ENCODE measurements at regions not wholly inside any gene's neighbourhood (a gene's known extent, or its start where the extent isn't known, plus 50 kb on each side); places are given as distances from the start of the nearest gene placed in this dataset.

DNA sequence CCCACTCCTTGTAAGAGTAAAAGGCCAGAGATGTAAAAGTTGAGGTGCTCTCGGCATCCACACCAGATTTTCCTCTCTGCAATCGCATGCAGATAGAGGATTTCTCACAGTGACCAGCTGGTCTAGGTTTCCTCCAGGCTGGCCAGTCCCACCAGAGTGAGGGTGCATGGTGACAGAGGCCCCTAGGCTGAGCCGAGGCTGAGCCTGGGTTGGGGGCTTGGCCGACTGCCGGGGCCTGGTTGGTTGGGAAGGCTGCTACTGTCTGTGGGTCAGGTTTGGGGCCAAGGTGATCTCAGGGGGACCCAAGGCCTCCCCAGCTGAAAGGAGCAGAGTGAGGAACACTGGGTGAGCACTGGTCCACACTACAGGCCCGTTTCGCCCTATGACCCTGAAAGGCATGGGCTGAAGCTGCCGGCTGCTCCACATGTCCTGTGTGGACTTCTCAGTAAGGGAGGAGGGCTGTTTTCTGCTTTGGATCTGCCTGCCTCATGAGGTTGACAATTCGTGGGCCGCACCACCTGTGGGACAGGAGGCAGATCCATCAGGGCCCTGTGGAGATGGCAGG is 400.8 kb upstream of the IRX4 start:
- no peak for DNase-seq

DNA sequence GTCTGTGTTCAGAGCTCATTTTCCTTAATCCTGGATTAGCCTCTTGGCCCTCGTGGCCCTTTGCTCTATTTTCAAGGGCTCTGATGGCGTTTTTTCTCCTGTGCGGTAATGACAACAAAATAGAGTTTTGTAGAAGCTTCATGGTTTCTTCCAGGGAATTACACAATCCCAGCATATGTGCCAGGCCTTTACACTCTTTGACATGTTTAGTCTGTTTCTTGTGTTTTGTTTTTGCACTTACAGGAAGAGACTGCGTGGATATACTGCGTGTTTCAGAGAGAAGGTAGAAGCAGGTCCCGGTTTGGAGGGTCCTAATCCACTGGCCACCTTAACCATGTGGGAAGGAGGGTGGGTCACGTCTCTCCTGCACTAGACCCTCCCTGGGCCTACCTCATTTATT is 400.2 kb upstream of the IRX4 start:
- DNase-seq: no peak

DNA sequence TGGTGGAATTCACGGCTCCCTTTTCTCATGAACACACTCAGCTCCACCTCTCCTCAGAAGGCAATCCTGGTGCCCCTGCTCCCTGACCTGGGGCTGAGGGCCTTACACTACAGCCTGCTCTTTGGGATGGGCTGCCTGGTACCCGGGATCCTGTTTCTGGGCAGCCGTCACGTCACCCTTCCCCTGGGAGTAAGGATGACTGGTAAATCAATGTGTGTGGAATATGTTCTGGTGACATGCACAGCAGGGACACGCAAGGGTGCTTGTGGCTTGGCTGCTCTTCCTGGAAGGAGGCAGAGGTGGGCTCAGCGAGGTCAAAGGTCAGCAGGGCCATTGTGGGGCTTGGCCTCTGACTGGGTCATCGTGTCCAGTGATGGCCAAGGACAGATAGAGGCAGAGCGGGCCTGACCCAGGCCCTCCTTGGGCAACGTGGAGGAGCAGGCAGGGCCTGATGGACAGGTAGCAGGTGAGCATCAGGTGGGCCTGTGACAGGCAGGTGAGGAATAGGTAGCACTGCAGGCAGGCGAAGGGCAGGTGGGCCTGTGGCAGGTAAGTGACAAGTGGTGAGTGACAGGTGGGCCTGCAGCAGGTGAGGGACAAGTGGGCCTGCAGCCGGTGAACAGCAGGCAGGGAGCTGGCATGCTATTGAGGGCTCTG is 399.4 kb upstream of the IRX4 start:
- no peak for DNase-seq

DNA sequence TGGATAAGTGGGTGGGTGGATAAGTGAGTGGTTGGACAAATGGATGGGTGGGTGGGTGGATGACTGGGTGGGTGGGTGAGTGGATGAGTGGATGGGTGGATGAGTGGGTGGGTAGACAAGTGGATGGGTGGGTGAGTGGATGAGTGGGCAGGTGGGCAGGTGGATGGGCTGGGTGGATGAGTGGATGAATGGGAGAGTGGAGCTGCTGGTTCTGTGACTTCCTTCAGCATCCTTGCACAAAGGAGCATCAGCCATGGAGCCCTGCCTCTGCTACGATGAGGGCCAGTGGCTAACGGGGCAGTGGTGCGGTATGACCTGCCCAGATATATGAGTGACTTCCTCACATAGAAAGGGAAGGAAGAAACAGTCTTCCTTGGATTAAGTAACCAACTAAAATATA is 398.7 kb upstream of the IRX4 start:
- no peak for DNase-seq

DNA sequence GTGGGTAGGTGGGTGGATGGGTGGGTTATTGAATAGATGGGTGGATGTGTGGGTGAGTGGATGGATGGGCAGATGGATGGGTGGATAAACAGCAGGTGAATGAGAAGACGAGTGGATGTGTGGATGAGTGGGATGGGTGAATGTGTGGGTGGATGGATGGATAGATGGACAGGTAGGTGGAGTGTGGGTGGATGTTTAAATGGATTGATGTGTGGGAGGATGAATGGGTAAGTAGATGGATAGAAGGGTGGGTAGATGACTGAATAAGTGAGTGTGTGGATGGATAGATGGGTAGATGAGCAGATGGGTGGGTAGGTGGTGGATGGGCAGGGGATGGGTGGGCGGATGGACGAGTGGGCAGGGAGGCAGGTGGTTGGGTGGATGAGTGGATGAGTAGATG is 397.6 kb upstream of the IRX4 start:
- DNase-seq: no peak

DNA sequence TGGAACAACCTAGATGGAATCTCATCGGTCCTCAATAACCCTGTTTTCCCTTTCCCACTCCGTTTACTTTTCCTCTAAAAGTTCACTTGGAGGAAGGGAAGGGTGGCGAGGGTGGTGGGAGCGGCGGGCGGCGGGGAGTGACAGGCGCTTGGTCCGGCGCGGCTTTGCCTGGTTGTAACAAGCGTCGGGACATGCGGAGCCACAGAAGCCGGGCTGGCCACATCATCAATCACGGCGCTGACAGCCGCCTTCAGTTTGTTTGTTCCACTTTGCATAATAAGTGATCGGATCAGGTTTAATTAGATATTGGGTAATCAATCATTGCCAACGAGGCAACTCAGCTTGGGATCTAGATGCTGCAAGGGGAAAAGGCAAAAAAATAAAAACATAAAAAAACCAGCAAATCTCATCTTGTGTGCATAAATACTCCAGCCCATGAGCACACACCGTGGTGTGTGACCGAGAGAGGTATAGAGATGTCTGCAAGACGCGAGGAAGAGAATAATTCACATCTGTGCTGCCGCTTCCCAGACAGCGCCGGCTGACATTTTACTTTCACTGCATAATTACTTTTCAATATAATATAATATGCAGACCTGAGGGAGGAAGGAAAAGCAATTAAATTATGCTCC is 396.2 kb upstream of the IRX4 start:
- no peak for DNase-seq

DNA sequence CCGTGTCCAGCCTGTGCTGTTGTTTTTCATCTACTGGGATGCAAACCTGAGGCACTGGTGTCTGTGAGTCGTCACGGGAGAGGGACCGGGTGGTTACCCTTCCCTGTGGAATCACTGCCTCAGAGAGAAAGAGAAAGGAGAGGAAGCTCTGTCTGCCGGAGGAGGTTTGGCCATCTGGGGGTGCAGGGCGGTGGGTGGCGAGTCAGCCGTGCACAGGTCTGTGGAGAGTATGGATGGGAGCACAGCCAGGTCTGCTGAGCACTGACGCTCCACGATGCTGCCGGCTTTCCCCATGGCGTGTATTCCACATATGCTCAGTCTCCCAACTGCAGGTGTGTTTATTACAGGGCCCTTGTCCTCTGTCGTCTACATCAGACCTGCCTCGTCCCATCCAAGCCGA is 395.2 kb upstream of the IRX4 start:
- DNase-seq: no peak

DNA sequence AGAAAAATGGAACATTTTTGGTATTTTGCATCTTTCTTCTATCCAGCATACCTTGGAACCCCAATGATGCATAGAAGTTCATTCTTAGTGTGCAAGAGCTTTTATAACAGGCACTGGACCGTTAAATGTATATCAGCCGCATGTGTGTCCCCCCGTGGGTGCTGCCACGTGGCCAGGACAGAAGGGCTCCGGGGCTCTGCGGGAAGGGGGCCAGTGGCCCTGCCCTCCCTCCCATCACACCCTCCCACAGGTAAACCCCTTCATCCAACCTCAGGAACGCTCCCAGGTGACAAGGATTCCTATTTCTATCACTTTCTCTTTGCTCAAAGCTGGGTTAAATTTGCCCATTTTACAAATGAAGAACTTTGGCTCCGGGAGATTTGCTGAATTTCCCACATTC is 393.4 kb upstream of the IRX4 start:
- no peak for DNase-seq

DNA sequence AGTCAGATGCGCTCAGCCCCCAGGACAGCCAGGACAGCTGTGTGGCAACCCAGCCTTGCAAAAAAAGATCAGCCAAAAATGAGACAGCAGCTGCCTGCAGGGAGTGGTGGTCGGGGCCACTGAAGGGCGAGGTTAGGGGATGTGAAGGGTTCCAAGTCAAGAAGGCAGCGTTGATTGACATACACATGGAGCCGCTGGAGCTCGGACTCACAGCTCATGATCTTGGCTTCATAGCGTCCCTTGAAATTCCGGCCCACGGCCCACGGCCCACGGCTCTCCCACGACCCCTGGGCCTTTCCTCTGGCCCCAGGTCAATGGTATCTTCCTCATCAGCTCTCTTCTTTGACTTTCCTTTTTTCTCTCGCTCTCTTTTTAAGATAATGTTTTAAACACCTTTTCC is 390.0 kb upstream of the IRX4 start:
- no peak for DNase-seq

DNA sequence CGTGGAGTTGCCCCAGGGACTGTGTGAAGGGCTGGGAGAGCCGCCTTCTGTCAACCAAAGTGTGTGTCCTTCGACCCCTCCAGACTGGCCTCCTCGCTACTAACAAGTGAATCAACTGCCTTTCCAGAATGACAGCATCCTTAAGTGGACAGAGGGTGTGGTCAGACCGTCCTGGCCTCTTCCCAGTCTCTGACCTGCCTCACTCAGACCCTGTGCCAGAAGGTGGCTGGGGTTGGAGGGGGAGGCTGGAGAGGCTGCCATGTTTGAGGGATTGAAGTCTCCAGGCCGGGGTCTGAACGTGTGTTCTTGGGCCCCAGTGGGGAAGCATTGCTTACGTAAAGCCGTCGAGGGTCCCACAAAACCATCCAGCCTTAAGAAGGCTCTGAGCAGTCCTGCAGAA is 389.3 kb upstream of the IRX4 start:
- DNase-seq: no peak

DNA sequence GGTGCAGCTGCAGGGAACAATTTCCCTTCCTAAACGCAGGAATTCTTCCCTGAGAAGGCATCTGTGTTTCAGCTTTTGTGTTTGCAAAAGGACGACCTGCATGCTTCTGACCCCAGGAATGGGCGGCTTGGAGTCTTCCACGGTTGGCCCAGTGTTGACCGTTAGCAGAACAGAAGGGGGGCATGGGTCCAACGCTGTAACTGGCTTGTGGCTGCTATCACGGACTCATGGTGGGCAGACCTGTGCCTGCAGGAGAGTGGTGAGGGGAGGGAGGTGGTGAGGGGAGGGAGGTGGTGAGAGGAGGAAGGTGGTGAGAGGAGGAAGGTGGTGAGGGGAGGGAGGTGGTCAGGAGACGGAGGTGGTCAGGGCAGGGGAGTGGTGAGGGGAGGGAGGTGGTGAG is 388.6 kb upstream of the IRX4 start:
- DNase-seq: no peak

DNA sequence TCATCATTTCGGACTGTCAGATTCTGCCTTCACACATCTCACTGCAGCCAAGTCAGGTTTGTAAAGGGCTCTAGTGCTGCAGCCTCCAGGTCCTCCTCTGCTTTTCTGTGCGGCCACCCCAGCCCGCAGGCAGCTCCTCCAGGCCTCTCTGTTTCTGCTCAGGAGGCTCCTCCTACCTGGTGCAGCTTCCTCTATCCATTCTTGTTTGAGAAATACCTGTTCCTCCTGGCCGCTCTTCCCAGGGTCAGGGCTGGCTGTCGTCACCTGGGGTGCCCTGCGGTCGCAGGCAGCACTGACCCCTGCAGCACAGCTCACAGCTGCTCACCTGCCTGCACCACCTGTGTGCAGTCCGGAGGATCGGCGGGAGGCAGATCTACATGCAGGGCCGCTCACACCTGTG is 387.7 kb upstream of the IRX4 start:
- DNase-seq: no peak

DNA sequence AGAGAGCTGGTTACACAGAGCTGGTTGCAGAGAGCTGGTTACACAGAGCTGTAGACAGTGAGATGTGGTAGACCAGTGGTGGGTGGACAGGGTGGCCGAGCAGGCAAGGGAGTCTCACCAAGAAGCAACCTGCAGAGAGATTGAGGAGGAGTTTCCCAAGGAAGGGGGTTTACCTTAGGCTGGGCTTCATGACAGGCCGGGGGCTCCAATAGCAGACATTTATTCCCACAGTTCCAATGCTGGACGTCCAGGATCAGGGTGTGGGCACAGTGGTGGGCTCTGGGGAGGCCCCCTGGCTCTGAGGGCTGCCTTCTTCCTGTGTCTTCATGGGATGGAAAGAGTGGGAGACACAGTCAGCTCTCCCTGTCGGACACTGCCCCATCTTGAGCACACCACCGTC is 386.9 kb upstream of the IRX4 start:
- DNase-seq: no peak

DNA sequence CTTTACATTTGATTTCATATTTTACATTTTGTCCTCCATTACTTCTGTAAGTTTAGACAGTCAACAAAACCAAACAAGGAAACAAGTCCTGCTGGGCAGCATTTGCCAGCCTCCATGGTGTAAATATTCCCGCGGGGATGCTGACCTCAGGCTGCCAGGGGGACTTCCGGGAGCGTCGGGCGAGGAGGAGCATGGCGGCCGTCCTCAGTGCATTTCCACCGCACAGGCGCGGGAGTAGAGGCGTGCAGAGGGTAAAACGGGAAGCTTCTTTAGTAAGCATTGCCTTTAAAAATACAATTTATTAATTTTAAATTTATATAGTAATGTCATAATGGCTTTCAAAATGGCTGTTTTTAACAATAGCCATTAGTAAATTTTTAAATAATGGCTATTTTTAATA is 385.3 kb upstream of the IRX4 start:
- DNase-seq: no peak

DNA sequence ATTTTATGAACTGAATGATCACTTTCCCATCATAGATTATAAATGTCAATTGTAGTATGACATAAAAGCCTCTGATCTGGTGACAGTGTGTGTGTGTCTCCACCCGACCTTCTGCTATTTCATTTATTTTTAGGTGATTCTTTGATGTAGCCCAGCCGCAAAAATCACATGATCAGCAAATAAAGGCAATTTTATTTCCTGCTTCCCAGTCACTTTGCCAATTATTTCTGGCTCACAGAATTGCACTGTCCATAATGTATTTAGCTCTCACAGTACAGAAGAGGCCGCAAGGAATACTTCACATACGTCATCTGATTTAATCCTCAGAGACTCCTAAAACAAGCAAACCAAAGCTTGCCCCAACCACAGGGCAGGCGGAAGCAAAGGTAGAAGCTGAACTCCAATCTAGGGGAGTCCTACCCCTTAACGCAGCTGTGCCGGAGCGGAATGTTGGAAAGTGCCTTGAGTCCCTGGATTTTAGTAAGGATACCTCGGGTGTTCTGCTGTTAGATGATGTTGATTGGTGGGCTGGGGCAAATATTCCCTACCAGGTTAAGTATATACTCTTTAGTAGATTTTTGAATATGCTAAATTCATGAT is 384.0 kb upstream of the IRX4 start:
- DNase-seq: no peak

DNA sequence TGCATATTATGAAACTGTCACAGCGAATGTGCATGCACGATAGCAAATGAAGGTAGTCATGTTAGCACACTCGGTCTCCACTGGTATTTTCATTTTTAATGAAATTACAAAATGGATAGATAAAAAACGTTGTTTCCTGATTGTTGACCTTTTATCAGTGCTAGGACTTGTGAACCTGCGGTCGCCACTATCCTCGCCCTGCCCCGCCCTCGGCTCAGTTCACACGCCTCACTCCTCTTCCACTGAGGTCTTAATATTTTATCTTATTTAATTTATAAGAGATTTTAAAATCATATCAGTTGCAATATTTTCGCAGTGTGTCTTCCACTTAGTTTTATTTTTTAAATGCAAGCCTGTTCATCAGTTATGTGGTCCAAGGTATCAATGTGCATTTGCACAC is 382.6 kb upstream of the IRX4 start:
- DNase-seq: no peak

DNA sequence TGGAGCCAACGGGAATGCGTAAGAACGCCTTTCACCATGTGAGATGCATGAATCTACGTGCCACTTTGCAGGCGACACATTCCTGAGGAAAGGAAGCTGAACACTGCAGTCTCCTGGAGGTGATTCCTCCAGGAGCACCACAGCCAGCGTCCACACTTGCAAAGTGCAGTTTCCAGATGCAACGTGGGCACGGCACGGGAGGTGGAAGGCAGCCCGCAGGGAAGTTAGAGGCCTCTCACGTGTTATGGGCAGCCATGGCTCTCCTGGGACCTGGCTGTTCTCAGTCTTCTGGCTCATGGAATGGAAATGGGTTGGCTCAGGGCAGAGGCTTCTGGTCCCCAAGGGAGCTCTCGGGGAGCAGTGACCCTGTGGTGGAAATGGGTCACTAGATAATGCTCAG is 381.0 kb upstream of the IRX4 start:
- DNase-seq: no peak

DNA sequence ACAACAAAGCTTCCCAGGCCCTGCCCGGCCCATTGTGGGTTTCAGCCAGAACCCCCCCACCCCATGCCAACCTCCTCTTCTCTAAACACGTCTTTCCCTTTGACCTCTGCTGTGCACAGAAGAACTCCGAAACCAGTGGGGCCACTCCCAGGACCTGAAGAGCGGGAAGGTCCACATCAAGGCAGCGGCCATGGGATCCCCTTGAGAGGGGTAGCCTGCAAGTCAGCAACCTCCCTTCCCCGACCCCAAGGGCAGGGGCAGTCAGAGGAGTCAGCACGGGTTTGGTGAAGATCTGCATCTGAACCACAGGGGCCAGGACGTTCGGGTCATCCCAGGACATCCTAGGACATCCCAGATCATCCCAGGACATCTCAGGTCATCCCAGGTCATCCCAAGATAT is 379.9 kb upstream of the IRX4 start:
- DNase-seq: no peak

DNA sequence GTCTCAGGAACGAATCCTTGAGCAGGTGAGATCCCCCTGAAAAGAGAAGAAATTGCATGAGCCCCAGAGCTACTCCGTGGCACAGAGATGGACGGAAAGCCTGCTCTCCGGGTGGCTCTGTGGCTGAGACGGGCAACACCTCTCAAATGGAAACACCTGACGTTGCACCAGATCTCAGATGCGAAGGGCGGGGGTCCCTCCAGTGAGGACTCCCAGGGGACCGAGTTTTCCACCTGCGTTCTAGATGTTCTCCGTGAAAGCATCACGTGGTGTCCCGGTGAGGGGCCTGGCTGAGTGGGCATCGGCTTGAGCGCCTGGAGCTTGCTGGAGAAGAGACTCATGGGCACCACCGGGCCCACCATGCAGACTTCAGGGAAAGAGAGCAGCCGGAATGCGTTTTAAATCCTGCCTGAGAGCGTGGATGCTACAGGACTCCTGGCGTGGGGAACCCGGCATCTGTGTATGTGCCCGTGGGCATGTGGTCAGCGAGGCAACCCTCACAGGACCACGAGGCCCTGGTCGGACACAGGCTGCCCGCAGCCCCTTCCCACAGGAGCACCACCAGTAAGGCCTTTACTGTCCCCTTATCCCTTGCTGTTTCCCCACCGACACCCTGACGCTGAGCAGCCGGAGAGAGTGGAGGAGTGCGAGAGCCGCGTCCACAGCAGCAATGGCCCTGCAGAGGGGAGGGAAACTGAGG is 378.4 kb upstream of the IRX4 start:
- DNase-seq: no peak

DNA sequence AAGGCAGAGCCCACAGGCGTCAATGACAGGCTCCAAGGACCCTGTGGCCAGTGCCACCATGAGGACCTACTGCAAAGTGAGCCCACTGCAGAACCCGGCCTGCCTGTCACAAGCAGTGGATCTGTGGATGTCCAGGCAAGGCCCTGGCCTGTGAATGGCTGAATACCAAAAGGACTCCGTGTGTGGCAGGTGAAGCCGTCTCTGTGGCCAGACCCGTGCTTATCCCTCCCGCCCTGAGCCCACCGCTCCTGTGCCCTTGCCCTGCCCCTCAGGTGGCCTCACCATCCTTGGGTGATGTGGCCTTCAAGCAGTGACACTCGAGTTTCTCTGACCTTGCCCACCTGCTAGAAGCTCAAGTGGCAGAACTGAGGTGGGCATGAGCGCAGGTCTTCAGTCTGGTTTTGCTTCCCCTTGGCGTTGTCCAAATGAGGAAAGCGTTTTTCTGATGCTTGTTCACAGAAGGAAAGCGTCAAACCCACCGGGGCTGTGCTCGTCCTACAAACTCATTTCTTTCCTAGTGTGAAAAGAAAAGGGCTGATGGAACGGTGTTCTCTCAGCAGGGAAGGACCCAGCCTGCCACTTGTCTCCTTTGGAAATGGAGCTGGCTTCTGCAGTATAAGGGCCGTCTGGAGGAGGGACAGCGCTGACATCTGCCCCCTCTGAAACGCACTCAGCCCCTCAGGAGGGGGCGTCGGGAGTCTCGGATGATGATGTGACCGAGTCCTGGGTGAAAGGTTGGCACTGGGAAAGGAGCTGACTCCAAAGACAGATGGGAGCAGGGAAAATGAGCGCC is 377.7 kb upstream of the IRX4 start:
- no peak for DNase-seq

DNA sequence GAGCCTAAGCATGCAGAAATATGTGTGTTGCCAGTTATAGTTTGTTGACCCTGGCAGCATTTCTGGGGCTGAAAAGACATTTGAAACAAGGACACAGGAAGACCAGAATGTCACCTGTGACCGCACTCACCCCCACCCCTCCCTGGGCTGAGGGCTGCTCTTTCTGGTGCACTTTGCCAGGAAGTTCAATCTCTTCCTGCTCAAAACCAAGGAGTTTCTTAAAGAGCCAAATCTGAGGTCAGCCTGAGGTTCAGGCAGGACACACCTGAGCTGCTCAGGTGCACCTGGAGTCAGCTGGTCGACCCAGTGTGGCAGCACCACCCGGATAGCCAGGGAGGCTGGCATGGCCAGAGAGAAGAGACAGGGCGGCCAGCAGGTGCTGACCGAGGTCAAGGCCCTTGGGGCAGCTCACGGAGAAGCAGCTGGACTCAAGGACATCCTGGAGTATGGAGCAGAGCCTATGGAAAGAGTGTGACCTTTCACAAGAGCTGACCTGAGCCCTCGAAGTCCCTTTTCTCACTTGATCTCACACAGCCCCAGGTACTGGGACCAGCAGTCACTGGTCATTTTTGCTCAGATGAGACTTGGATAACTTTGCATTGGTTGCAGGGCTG is 376.9 kb upstream of the IRX4 start:
- DNase-seq: no peak

DNA sequence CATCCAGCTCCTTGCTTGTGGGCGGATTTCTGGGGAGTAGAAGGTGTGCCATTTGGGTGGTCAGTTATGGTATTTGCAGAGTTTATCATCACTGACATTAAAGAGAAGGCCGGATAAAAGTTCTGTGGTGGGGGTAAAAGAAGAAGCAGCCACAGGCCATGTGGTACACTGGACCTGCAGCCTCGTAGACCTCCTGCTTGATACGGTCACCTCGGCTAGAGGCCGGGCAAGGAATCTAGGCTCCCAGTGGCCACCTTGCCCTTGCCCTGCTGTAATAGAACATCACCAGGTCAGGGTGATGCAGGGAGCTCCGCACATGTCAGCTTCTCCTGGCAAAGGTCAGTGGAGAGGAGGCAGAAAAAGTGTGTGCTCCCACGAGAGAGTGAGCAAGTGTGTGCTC is 376.1 kb upstream of the IRX4 start:
- no peak for DNase-seq

Measured in activated CD4-positive, alpha-beta T cell treated with anti-CD3 and anti-CD28 coated beads for 1 hour (primary cell).